ENCODE measurements at regions not wholly inside any gene's neighbourhood (a gene's known extent, or its start where the extent isn't known, plus 50 kb on each side); places are given as distances from the start of the nearest gene placed in this dataset.

DNA sequence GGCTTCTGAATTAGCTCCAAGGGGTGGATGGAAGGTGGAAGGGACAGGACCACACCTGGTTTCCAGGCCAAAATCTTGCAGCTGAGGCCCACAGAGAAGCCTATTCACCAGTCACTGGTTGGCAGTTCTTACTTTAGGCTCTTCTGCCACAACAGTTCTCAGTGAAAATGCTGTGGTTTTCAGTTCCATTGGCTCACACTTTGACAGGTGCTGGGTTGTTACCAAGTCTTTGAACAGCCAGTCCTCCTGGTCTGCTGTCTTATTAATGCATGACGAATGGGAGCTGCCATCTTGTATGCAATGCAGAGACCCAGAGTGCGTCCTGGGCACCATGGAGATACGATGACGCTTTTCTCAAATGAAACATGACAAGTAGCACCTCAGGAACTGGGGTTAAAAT is 232.0 kb upstream of the ZBED5 start:
- no peak for TF ChIP-seq REST (IDR thresholded peaks at IDR 0.05; ENCODE audit: insufficient replicate concordance, low read depth)
- TF ChIP-seq, protein P1, sequence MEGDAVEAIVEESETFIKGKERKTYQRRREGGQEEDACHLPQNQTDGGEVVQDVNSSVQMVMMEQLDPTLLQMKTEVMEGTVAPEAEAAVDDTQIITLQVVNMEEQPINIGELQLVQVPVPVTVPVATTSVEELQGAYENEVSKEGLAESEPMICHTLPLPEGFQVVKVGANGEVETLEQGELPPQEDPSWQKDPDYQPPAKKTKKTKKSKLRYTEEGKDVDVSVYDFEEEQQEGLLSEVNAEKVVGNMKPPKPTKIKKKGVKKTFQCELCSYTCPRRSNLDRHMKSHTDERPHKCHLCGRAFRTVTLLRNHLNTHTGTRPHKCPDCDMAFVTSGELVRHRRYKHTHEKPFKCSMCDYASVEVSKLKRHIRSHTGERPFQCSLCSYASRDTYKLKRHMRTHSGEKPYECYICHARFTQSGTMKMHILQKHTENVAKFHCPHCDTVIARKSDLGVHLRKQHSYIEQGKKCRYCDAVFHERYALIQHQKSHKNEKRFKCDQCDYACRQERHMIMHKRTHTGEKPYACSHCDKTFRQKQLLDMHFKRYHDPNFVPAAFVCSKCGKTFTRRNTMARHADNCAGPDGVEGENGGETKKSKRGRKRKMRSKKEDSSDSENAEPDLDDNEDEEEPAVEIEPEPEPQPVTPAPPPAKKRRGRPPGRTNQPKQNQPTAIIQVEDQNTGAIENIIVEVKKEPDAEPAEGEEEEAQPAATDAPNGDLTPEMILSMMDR (IDR thresholded peaks at IDR 0.05; ENCODE audit: insufficient read depth, low read length), result no peak
- no peak for TF ChIP-seq POLR2AphosphoS5 (IDR thresholded peaks at IDR 0.05; ENCODE audit: low read depth)
- no peak for TF ChIP-seq SPI1 (IDR thresholded peaks at IDR 0.05; ENCODE audit: borderline replicate concordance, low read depth)
- TF ChIP-seq GABPA (IDR thresholded peaks at IDR 0.05; ENCODE audit: low read depth), result no peak
- no peak overlapping the region for H3K27ac ChIP-seq (replicated peaks)
- H3K4me3 ChIP-seq (replicated peaks; ENCODE audit: insufficient read depth, low read length), result no peak overlapping the region
- H3K27me3 ChIP-seq (ENCODE audit: insufficient read depth, poor library complexity, severe bottlenecking), result no peaks in the 10 kb centered on the region
- DNase-seq (ENCODE audit: low read depth in 1 of 2, low spot score in 1 of 2), result no peak

DNA sequence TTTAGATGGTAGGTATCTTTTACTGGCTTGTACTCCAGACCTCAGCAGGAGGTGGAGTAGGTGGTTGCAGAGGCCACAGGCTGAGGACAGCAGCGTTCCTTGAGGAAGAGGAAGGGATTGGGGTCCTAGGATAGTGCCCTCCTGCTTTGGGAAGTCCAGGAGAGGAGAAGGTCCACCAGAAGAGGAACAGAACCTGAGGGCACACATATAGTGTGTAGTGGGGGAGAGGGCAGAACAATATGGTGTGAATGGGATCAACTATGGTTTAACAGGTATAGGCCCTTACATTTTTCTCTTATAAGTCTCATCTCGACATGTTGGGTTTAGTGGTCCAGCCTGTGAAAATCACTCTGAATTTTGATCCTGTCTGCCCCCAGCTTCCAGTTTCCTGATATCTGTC is 229.1 kb upstream of the ZBED5 start:
- no peak overlapping the region for H3K27ac ChIP-seq (replicated peaks)
- TF ChIP-seq, protein P1 (IDR thresholded peaks at IDR 0.05; ENCODE audit: insufficient read depth, low read length), result no peak
- no peak for TF ChIP-seq GABPA (IDR thresholded peaks at IDR 0.05; ENCODE audit: low read depth)
- no peak for TF ChIP-seq POLR2AphosphoS5 (IDR thresholded peaks at IDR 0.05; ENCODE audit: low read depth)
- TF ChIP-seq SPI1 (IDR thresholded peaks at IDR 0.05; ENCODE audit: borderline replicate concordance, low read depth), result no peak
- no peak for TF ChIP-seq REST (IDR thresholded peaks at IDR 0.05; ENCODE audit: insufficient replicate concordance, low read depth)
- no peak for DNase-seq (ENCODE audit: low read depth in 1 of 2, low spot score in 1 of 2)

DNA sequence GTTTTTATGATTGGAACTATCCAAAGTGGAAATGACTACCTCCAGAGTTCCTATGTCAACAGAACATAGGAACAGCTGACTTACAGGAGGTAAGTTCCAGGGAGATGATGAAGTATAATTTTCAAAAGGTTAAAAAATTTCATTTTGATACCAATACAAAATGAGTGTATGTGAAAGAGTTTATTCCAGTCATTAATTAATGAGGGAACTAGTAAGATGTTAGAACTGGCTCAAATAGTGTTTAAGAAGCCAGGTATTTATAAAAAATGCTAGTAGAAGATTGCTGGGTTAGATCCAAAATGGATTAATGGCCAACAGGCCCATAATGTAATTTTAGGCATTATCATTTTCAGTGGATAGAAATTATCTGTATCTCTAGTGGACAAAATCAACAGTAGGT is 227.7 kb upstream of the ZBED5 start:
- no peaks in the 10 kb centered on the region for H3K27me3 ChIP-seq (ENCODE audit: insufficient read depth, poor library complexity, severe bottlenecking)
- H3K27ac ChIP-seq (replicated peaks), result no peak overlapping the region
- TF ChIP-seq REST (IDR thresholded peaks at IDR 0.05; ENCODE audit: insufficient replicate concordance, low read depth) (no peak), SPI1 (IDR thresholded peaks at IDR 0.05; ENCODE audit: borderline replicate concordance, low read depth) (no peak), GABPA (IDR thresholded peaks at IDR 0.05; ENCODE audit: low read depth) (no peak), POLR2AphosphoS5 (IDR thresholded peaks at IDR 0.05; ENCODE audit: low read depth) (no peak)
- TF ChIP-seq, protein P1 (IDR thresholded peaks at IDR 0.05; ENCODE audit: insufficient read depth, low read length), result no peak
- H3K4me3 ChIP-seq (replicated peaks; ENCODE audit: insufficient read depth, low read length), result no peak overlapping the region
- no peak for DNase-seq (ENCODE audit: low read depth in 1 of 2, low spot score in 1 of 2)

More for the DNA sequence above, 229.1 kb upstream of the ZBED5 start:
- Histone ChIP-seq H3K27me3 (ENCODE audit: insufficient read depth, poor library complexity, severe bottlenecking) (no peaks in the 10 kb centered on the region), H3K4me3 (replicated peaks; ENCODE audit: insufficient read depth, low read length) (no peak overlapping the region)

Data from HL-60 (cell line).